ENCODE measurements at regions not wholly inside any gene's neighbourhood (a gene's known extent, or its start where the extent isn't known, plus 50 kb on each side); places are given as distances from the start of the nearest gene placed in this dataset.
"Not testable (repeated sequence)": the region's sequence is repeated elsewhere in the genome, so short reads cannot be mapped to it uniquely, and the experiment has no call there.

DNA sequence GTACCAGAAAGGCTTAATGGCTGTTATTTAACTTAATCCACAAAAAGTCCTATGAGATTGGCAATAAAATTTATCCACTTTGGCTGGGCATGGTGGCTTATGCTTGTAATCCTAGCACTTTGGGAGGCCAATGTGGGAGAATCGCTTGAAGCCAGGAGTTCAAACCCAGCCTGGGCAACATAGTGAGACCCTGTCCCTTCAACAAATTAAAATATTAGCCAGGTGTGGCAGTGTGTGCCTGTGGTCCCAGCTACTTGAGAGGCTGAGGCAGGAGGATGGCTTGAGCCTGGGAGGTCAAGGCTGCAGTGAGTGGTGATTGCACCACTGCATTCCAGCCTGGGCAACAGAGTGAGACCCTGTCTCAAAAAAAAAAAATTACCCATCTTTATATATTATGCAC is 193.4 kb upstream of the GATA6 start:
- not testable (repeated sequence) for TF ChIP-seq CTCF (IDR thresholded peaks at IDR 0.05 in 8 of 11, conservative IDR thresholded peaks at IDR 0.05 in 3 of 11); POLR2AphosphoS5 (IDR thresholded peaks at IDR 0.05); POLR2A (IDR thresholded peaks at IDR 0.05)
